H9 (cell line): ENCODE measurements at regions not wholly inside any gene's neighbourhood (a gene's known extent, or its start where the extent isn't known, plus 50 kb on each side); places are given as distances from the start of the nearest gene placed in this dataset.

Source experiments
- DNase-seq: peaks from one replicate; pipeline ENCODE4 v3.0.0-alpha.2; 2017
- H2AFZ ChIP-seq: one replicate; pipeline ENCODE4 v1.6.1; 2013; ENCODE audit warnings: mild to moderate bottlenecking, low read length, control low read depth, moderate library complexity
- H2AK5ac ChIP-seq: 2 replicates; pipeline ENCODE4 v1.6.1; 2013; ENCODE audit warnings: low read length, control low read depth, mixed read lengths; ENCODE audit not compliant: insufficient read length
- H2BK120ac ChIP-seq: one replicate; pipeline ENCODE4 v1.6.1; 2013; ENCODE audit warnings: low read depth, mild to moderate bottlenecking, low read length, control low read depth, inconsistent platforms; ENCODE audit not compliant: poor library complexity, severe bottlenecking
- H2BK12ac ChIP-seq: 2 replicates; pipeline ENCODE4 v1.6.1; 2013; ENCODE audit warnings: low read length, control low read depth, mixed read lengths, low read depth; ENCODE audit not compliant: insufficient read length
- H2BK15ac ChIP-seq: 2 replicates; pipeline ENCODE4 v1.6.1; 2013; ENCODE audit warnings: low read depth, low read length, control low read depth
- H2BK20ac ChIP-seq: one replicate; pipeline ENCODE4 v1.6.1; 2013; ENCODE audit warnings: low read depth, mild to moderate bottlenecking, low read length, control low read depth, inconsistent platforms; ENCODE audit not compliant: poor library complexity, severe bottlenecking
- H2BK5ac ChIP-seq: 2 replicates; pipeline ENCODE4 v1.6.1; 2013; ENCODE audit warnings: low read length, control low read depth, mixed read lengths; ENCODE audit not compliant: insufficient read length
- H3K14ac ChIP-seq: 2 replicates; pipeline ENCODE4 v1.6.1; 2013; ENCODE audit warnings: low read length, control low read depth; ENCODE audit not compliant: insufficient read depth
- H3K18ac ChIP-seq: 2 replicates; pipeline ENCODE4 v1.6.1; 2013; ENCODE audit warnings: low read depth, mild to moderate bottlenecking, mixed read lengths, low read length, control low read depth; ENCODE audit not compliant: insufficient read length
- H3K23ac ChIP-seq: 2 replicates; pipeline ENCODE4 v1.6.1; 2013; ENCODE audit warnings: low read length, control low read depth, mixed read lengths, low read depth; ENCODE audit not compliant: insufficient read length
- H3K23me2 ChIP-seq: 2 replicates; pipeline ENCODE4 v1.6.1; 2013; ENCODE audit warnings: low read depth, mild to moderate bottlenecking, mixed read lengths, low read length, control low read depth; ENCODE audit not compliant: insufficient read length, poor library complexity, severe bottlenecking
- H3K27ac ChIP-seq: 2 replicates; pipeline ENCODE4 v1.5.1; 2013; ENCODE audit warnings: low read length, control low read depth, mixed read lengths, low read depth; ENCODE audit not compliant: insufficient read length
- H3K27me3 ChIP-seq: 2 replicates; pipeline ENCODE4 v1.6.1; 2013; ENCODE audit warnings: low read length, control low read depth, inconsistent platforms; ENCODE audit not compliant: insufficient read depth
- H3K4ac ChIP-seq: 2 replicates; pipeline ENCODE4 v1.6.1; 2013; ENCODE audit warnings: low read depth, mild to moderate bottlenecking, control low read depth, inconsistent platforms, low read length, moderate library complexity
- H3K4me1 ChIP-seq: 2 replicates; pipeline ENCODE4 v1.6.1; 2013; ENCODE audit warnings: low read length, control low read depth, inconsistent platforms; ENCODE audit not compliant: insufficient read depth
- H3K4me2 ChIP-seq: 2 replicates; pipeline ENCODE4 v1.6.1; 2013; ENCODE audit warnings: low read length, control low read depth, mixed read lengths; ENCODE audit not compliant: insufficient read length, insufficient read depth
- H3K56ac ChIP-seq: 2 replicates; pipeline ENCODE4 v1.6.1; 2013; ENCODE audit warnings: low read depth, mild to moderate bottlenecking, mixed read lengths, low read length, control low read depth; ENCODE audit not compliant: insufficient read length
- H3K79me1 ChIP-seq: 2 replicates; pipeline ENCODE4 v1.6.1; 2013; ENCODE audit warnings: low read depth, mild to moderate bottlenecking, moderate library complexity, low read length, control low read depth, inconsistent platforms; ENCODE audit not compliant: insufficient read depth, poor library complexity, severe bottlenecking
- H3K79me2 ChIP-seq: 2 replicates; pipeline ENCODE4 v1.6.1; 2013; ENCODE audit warnings: low read length, control low read depth, inconsistent platforms; ENCODE audit not compliant: insufficient read depth
- H3K9ac ChIP-seq: 2 replicates; pipeline ENCODE4 v1.6.1; 2013; ENCODE audit warnings: low read length, control low read depth, mixed read lengths; ENCODE audit not compliant: insufficient read length; ENCODE audit errors: extremely low read depth
- H3K9me3 ChIP-seq: one replicate; pipeline ENCODE4 v1.6.1; 2013; ENCODE audit warnings: low read depth, low read length, inconsistent platforms; ENCODE audit not compliant: control insufficient read depth
- H3T11ph ChIP-seq: one replicate; pipeline ENCODE4 v1.6.1; 2013; ENCODE audit warnings: mild to moderate bottlenecking, low read length, control low read depth, inconsistent platforms
- H4K20me1 ChIP-seq: one replicate; pipeline ENCODE4 v1.6.1; 2013; ENCODE audit not compliant: control insufficient read depth, insufficient read length, insufficient read depth
- H4K5ac ChIP-seq: 2 replicates; pipeline ENCODE4 v1.6.1; 2013; ENCODE audit warnings: low read depth, mild to moderate bottlenecking, mixed read lengths, low read length, control low read depth; ENCODE audit not compliant: insufficient read length
- H4K8ac ChIP-seq: replicated peaks from 2 replicates; pipeline ENCODE4 v1.6.1; 2013; ENCODE audit warnings: low read length, control low read depth, mixed read lengths, low read depth; ENCODE audit not compliant: insufficient read length
- H4K91ac ChIP-seq: 2 replicates; pipeline ENCODE4 v1.6.1; 2013; ENCODE audit warnings: low read depth, mild to moderate bottlenecking, moderate library complexity, mixed read lengths, low read length, control low read depth; ENCODE audit not compliant: insufficient read length
- H3K27ac Mint-ChIP-seq, 3 experiments: 2 replicates in 2 of 3; 3 replicates in 1 of 3; pipeline ENCODE4 v1.8.0; 2020 to 2021; ENCODE audit warnings: mixed read lengths in 3 of 3, mild to moderate bottlenecking in 1 of 3, moderate library complexity in 1 of 3
- H3K27me3 Mint-ChIP-seq: 2 replicates; pipeline ENCODE4 v1.8.0; 2021; ENCODE audit warnings: low read depth, mild to moderate bottlenecking, moderate library complexity, mixed read lengths
- H3K36me3 Mint-ChIP-seq, 3 experiments: 2 replicates in 2 of 3; 3 replicates in 1 of 3; pipeline ENCODE4 v1.8.0; 2020 to 2021; ENCODE audit warnings: low read depth in 3 of 3, mixed read lengths in 3 of 3; ENCODE audit not compliant: insufficient read depth in 1 of 3
- H3K4me1 Mint-ChIP-seq, 2 experiments: 2 replicates each; pipeline ENCODE4 v1.8.0; 2020; ENCODE audit warnings: mixed read lengths in 2 of 2
- H3K4me3 Mint-ChIP-seq, 2 experiments: 2 replicates in 1 of 2; 3 replicates in 1 of 2; pipeline ENCODE4 v1.8.0; 2020 to 2021; ENCODE audit warnings: mild to moderate bottlenecking in 2 of 2, mixed read lengths in 2 of 2, moderate library complexity in 1 of 2
- H3K9me3 Mint-ChIP-seq, 2 experiments: 2 replicates in 1 of 2; 3 replicates in 1 of 2; pipeline ENCODE4 v1.8.0; 2020; ENCODE audit warnings: mild to moderate bottlenecking in 2 of 2, mixed read lengths in 2 of 2, moderate library complexity in 1 of 2
- WGBS: extraction: QIAGEN DNeasy Blood & Tissue Kit; methylation state at CpG from one replicate; pipeline ENCODE4 v1.1.7; 2013; ENCODE audit warnings: missing lambda C conversion rate, low lambda C conversion rate, mixed read lengths; ENCODE audit not compliant: insufficient read length; ENCODE audit errors: extremely low coverage; 5-methylcytosine and 5-hydroxymethylcytosine counted together
- TF ChIP-seq, protein P1 (sequence below): fragments of 200-600 bp; sonication (generic); conservative IDR thresholded peaks from 3 replicates; pipeline ENCODE4 v1.8.0; 2021; ENCODE audit warnings: antibody characterized with exemption, mild to moderate bottlenecking

DNA sequence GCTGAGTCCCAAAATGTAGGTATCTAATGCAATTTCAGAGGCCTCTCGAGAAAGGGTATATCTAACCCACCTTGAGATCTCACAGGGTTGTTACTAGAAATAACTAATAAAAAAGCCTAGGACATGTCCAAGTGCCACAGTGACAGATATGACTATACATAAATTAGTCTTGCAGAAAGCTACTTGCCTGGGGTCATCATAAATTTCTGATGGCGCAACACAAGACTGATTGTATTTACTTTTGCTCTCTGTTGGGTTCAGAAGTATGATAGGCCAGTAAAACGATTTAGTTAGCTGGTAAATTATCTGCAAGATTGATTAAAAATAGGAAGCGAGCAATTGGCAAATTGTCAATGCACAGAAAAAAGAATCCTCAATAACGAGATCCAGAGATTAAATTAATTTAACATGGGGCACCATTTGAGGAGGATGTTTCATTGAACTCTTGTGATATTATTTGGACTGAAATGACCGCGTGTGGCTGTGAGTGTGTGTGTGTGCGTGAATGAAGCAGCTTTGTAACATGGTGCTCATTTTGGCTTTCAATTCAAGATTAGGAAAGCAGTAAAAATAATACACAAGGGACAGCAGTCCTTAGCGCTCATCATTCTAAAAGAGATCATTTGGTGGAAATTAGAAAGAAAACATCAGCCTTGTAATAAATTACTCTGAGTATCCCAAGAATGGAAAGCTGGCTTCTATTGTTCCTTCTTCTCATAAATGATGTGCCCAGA is 157.4 kb upstream of the ZFHX3 start:
- no peak overlapping the region for H4K91ac ChIP-seq
- H3K79me2 ChIP-seq: no peaks in the 10 kb centered on the region
- no peak overlapping the region for H3K9ac ChIP-seq
- Mint-ChIP-seq H3K36me3 (peaks cover 0 to 4% (median 0%) of the 10 kb centered on the region in 3 experiments; a peak in 2 of 7 replicates), H3K27ac (no peak overlapping the region), H3K9me3 (no peaks in the 10 kb centered on the region; a peak in 2 of 5 replicates), H3K4me3 (no peak overlapping the region), H3K27me3 (peaks cover 5% of the 10 kb centered on the region), H3K4me1 (no peaks in the 10 kb centered on the region)
- no peak overlapping the region for H2BK12ac ChIP-seq
- H3K56ac ChIP-seq: no peak overlapping the region
- no peak for DNase-seq
- no peaks in the 10 kb centered on the region for H4K20me1 ChIP-seq
- H2BK15ac ChIP-seq: no peak overlapping the region
- no peak overlapping the region for H2AK5ac ChIP-seq
- no peak overlapping the region for H2AFZ ChIP-seq
- H3K14ac ChIP-seq: no peak overlapping the region
- no peak overlapping the region for H3K4ac ChIP-seq
- no peak overlapping the region for H4K5ac ChIP-seq
- H3K4me1 ChIP-seq: no peaks in the 10 kb centered on the region
- no peak overlapping the region for H3T11ph ChIP-seq
- TF ChIP-seq, protein P1, sequence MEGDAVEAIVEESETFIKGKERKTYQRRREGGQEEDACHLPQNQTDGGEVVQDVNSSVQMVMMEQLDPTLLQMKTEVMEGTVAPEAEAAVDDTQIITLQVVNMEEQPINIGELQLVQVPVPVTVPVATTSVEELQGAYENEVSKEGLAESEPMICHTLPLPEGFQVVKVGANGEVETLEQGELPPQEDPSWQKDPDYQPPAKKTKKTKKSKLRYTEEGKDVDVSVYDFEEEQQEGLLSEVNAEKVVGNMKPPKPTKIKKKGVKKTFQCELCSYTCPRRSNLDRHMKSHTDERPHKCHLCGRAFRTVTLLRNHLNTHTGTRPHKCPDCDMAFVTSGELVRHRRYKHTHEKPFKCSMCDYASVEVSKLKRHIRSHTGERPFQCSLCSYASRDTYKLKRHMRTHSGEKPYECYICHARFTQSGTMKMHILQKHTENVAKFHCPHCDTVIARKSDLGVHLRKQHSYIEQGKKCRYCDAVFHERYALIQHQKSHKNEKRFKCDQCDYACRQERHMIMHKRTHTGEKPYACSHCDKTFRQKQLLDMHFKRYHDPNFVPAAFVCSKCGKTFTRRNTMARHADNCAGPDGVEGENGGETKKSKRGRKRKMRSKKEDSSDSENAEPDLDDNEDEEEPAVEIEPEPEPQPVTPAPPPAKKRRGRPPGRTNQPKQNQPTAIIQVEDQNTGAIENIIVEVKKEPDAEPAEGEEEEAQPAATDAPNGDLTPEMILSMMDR: no peak
- H2BK120ac ChIP-seq: no peak overlapping the region
- H2BK20ac ChIP-seq: no peak overlapping the region
- no peak overlapping the region for H4K8ac ChIP-seq
- no CpG with 5 or more reads among the region's 9 CpGs for WGBS
- no peaks in the 10 kb centered on the region for H3K9me3 ChIP-seq
- no peaks in the 10 kb centered on the region for H3K27me3 ChIP-seq
- H3K23me2 ChIP-seq: no peaks in the 10 kb centered on the region
- H3K18ac ChIP-seq: no peak overlapping the region
- H3K27ac ChIP-seq: no peak overlapping the region
- H3K4me2 ChIP-seq: no peak overlapping the region
- H3K23ac ChIP-seq: no peak overlapping the region
- H2BK5ac ChIP-seq: no peak overlapping the region
- H3K79me1 ChIP-seq: no peaks in the 10 kb centered on the region
